ENCODE measurements at regions not wholly inside any gene's neighbourhood (a gene's known extent, or its start where the extent isn't known, plus 50 kb on each side); places are given as distances from the start of the nearest gene placed in this dataset.

- no peak for ATAC-seq
- H3K9me3 ChIP-seq: peaks cover 0 to 9% (median 0%) of the 10 kb centered on the region in 11 donors
- DNase-seq: no peak
- H3K4me3 ChIP-seq: no peak overlapping the region
- no peaks in the 10 kb centered on the region for H3K36me3 ChIP-seq
- H3K27ac ChIP-seq: no peak overlapping the region
- no peak for TF ChIP-seq CTCF (IDR thresholded peaks at IDR 0.05)
- H3K27me3 ChIP-seq: peaks cover 0 to 13% (median 0%) of the 10 kb centered on the region in 7 donors
- H3K4me1 ChIP-seq: peaks cover 0 to 12% (median 0%) of the 10 kb centered on the region in 9 donors
- intact Hi-C loops (cut with DNase I): loop anchor here in 2 of 10 donors (10.0 kb wide), 1 partner anchor 176 kb away; no protein-coding TSS in a partner anchor
Observed at GRCh38 chrX:39440799-39441284, 639.6 kb downstream of the MID1IP1 start.

GRCh38 chrX:39442332-39442731 lies 641.1 kb downstream of the MID1IP1 start:
- intact Hi-C loops (cut with DNase I): loop anchor here in 2 of 10 donors (10.0 kb wide), 1 partner anchor 178 kb away; no protein-coding TSS in a partner anchor
- no peak for ATAC-seq

GRCh38 chrX:39443240-39443639 lies 642.0 kb downstream of the MID1IP1 start:
- Histone ChIP-seq H3K36me3 (no peaks in the 10 kb centered on the region), H3K4me1 (peaks cover 0 to 12% (median 0%) of the 10 kb centered on the region in 9 donors), H3K4me3 (no peak overlapping the region), H3K27ac (no peak overlapping the region), H3K27me3 (peaks cover 0 to 13% (median 0%) of the 10 kb centered on the region in 7 donors), H3K9me3 (no peaks in the 10 kb centered on the region)
- no peak for TF ChIP-seq CTCF (IDR thresholded peaks at IDR 0.05)
- DNase-seq (no peak), ATAC-seq (no peak)
- whole genome bisulfite sequencing, 2 donors: 95 to 100% methylated on average over 2 of the region's 2 CpGs
- intact Hi-C loops (cut with DNase I): loop anchor here in 2 of 10 donors (10.0 kb wide), 1 partner anchor 178 kb away; no protein-coding TSS in a partner anchor

More at GRCh38 chrX:39442332-39442731, 641.1 kb downstream of the MID1IP1 start:
- Histone ChIP-seq H3K36me3 (no peaks in the 10 kb centered on the region), H3K9me3 (peaks cover 0 to 4% (median 0%) of the 10 kb centered on the region in 11 donors), H3K4me1 (peaks cover 0 to 12% (median 0%) of the 10 kb centered on the region in 9 donors), H3K27ac (no peak overlapping the region), H3K27me3 (peaks cover 0 to 13% (median 0%) of the 10 kb centered on the region in 7 donors), H3K4me3 (no peak overlapping the region)
- no peak for DNase-seq
- 90 to 100% methylated on average over 1 of the region's 1 CpG for WGBS, 2 donors
- no peak for TF ChIP-seq CTCF (IDR thresholded peaks at IDR 0.05)

GRCh38 chrX:39445336-39445735 lies 644.1 kb downstream of the MID1IP1 start:
- WGBS, 2 donors: 58 to 92% methylated on average over 4 of the region's 4 CpGs
- DNase-seq: no peak
- Histone ChIP-seq H3K36me3 (no peaks in the 10 kb centered on the region), H3K27me3 (peaks cover 0 to 5% (median 0%) of the 10 kb centered on the region in 7 donors), H3K4me1 (peaks cover 0 to 2% (median 0%) of the 10 kb centered on the region in 9 donors), H3K27ac (no peak overlapping the region), H3K4me3 (no peak overlapping the region), H3K9me3 (no peaks in the 10 kb centered on the region)
- ATAC-seq: no peak
- intact Hi-C loops (cut with DNase I): loop anchor here in 2 of 10 donors (10.0 kb wide), 1 partner anchor 181 kb away; no protein-coding TSS in a partner anchor
- TF ChIP-seq CTCF (IDR thresholded peaks at IDR 0.05): peak in 6 of 9 donors; percentile 21 to 48 (median 28)

All from heart right ventricle (tissue), 16 donors.